NCI-H2227 (cell line): ENCODE measurements at regions not wholly inside any gene's neighbourhood (a gene's known extent, or its start where the extent isn't known, plus 50 kb on each side); places are given as distances from the start of the nearest gene placed in this dataset.
"Not testable (repeated sequence)": the region's sequence is repeated elsewhere in the genome, so short reads cannot be mapped to it uniquely, and the experiment has no call there.

ENCODE experiments used
- DNase-seq: peaks from one replicate; lab custom pipeline; 2025; ENCODE audit not compliant: unreplicated experiment; lab: John Stamatoyannopoulos, UW

DNA sequence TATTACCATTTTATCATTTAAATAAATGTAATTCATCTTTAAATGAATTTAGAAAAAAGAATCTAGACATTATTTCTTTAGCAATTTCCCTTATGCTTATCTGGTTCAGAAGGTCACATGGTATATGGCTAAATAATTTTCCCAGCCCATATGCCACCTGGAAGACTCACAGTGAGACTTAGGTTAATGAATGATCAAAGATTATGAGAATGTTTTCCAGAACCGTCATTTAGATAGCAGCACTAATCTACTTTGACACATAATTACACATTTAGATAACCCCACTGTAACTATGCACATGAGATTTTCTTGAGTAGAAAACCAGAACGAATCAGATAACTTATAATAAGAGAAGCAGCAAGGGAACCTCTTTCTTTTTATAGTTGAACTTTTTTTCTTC, 124.9 kb upstream of the CCDC180 start:
- DNase-seq: not testable (repeated sequence)

GRCh38 chr9:97179616-97180015, 127.8 kb upstream of the CCDC180 start:
- no peak for DNase-seq

- DNase-seq: peak; percentile 1
Measured at GRCh38 chr9:97176206-97176605, 131.3 kb upstream of the CCDC180 start.

DNA sequence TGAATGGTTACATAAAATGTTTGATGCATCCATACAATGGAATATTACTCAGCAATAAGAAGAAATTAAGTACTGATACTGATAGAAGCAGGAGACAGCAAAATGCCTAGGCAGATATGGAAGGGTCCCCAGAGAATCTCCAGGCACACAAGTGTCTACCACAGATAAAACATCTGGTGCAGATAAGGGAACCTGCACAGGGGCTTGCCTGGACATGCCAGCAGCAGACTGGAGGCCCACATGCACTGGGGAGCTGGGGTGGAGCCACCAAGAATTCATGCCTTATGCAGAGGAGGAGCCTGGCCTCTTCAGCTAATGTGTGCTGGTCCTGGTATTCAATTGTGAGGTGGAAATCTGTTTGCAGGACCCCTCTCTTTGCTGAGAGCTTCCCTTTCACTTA, 129.2 kb upstream of the CTSV start:
- DNase-seq: not testable (repeated sequence)

DNA sequence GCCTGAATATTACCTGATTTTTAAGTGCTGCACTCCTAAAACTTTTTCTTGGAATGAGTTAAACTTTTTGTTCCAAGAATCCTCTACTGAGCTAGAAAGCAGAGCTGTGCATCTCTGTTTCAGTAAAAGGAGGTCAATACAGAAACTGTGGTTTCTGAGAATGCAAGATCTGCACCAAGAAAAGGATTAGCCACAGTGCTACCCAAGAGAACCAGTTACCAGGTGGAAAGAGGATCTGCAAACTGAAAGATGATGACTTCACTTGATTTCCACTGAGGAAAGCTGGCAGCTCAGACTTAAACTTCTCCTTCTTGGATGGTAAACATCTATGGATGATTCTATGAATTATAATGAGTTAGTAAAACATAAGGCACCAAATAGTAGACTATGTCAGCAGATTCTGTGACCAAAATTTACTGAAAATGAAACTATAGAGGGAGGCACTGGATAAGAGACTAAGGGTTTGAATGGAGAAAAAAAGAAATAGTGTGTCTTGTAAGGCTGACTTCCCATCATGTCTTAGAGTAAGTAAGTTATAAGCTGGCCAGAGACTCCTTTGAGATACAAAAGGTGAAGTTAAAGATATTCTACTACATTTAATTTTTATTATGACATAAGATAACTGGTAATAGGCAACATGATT, 127.7 kb upstream of the CTSV start:
- not testable (repeated sequence) for DNase-seq

DNA sequence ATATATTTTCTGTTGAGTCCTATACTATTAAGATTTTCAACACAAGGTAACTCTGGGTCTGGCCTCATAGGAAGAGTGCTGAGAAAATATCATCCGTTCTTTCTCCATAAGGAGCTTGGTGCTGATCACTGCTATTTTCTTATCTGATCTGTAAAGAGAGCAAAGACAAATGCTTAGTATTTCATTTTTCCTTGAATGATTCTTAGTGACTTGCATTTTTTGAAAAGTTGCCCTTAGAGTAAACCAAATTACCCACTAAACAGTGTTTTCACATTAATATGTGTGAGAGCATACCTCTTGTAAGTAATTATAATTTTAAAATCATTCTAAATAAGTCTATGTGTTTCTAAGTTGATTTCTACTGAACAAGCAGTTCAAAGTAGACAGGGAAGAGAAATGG, 121.3 kb upstream of the CTSV start:
- DNase-seq: no peak

DNA sequence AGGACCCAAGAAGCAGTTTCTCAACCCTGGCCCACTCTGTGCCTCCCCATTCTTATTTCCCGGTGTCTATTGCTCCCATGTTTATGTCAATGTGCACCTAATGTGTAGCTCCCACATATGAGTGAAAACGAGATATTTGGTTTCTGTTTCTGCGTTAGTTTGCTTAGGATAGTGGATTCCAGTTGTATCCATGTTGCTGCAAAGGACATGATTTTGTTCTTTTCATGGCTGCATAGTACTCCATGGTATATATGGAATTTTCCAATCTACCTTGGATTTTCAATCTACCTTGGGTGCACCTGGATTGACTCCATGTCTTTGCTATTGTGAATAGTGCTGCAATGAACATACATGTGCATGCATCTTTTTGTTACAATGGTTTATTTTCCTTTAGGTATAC, 119.8 kb upstream of the CTSV start:
- DNase-seq: not testable (repeated sequence)

GRCh38 chr9:97155441-97155840, 116.5 kb upstream of the CTSV start:
- not testable (repeated sequence) for DNase-seq

GRCh38 chr9:97153967-97154366, 115.0 kb upstream of the CTSV start:
- no peak for DNase-seq

DNA sequence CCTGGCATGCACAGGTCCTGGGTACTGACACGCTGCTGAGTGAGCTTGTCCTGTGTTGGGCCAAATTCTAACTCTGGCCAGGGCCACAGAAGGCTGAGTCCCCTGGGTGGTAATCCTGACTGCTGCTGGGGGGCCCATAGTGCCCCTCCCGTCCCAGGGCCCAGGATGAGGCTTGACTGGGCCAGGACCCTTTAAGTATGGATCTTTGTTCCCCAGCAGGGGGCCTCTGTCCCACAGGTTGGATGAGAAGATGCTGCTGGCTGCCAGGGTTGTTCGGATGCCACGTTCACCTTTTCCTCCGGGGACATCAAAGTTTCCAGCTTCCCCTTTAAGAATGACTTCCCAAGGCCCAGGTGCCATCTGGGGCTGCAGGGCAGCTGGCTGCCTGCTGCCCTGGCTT, 114.2 kb upstream of the CTSV start:
- not testable (repeated sequence) for DNase-seq

DNA sequence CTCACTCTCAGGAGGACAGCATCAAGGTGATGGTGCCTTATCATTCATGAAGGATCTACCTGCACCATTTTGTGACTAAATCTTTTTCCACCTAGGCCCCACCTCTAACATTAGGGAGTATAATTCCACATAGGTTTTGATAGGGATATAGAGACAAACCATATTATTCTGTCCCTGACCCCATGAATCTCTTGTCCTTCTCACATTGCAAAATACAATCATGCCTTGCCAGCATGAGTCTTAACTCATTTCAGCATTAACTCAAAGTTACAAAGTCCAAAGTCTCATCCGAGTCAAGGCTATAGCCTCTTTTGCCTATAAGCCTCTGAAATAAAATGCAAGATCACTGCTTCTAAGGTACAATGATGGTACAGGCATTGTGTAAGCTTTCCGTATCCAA, 111.5 kb upstream of the CTSV start:
- DNase-seq: not testable (repeated sequence)

DNA sequence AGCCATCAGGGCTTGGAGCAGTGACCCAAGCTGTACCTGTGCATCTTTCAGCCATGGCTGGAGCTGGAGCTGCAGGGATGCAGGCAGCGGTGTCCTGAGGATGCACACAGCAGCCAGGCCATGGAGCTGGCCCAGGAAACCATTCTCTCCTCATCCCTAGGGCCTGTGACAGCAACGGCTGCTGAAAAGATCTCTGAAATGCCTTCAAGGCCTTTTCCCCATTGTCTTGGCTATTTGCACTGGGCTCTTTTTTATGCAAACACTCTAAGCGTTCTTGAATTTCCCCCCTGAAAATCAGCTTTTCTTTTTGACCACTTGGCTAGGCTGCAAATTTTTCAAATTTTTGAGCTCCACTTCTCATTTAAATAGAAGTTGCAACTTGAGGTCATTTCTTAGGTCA, 109.5 kb upstream of the CTSV start:
- not testable (repeated sequence) for DNase-seq

GRCh38 chr9:97145680-97146079, 106.7 kb upstream of the CTSV start:
- DNase-seq: not testable (repeated sequence)

- DNase-seq: no peak
Measured at GRCh38 chr9:97140566-97140965, 101.6 kb upstream of the CTSV start.

DNA sequence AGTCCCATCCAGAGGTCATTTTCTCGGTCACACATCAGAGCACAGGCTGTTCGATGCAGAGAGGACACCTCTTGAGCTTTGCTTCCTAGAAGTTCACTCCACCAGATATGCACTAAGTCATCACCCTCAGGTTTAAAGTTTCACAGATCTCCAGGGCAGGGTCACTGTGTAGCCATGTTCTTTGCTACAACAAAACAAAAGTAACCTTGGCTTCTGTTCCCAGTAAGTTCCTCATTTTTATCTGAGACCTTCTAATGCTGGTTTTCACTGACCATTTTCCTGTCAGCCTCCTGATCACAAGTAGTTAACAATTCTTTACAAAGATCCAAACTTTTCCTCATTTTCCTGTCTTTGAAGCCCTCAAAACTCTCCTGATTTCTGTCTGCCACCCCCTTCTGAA, 97.5 kb upstream of the CTSV start:
- no peak for DNase-seq

DNA sequence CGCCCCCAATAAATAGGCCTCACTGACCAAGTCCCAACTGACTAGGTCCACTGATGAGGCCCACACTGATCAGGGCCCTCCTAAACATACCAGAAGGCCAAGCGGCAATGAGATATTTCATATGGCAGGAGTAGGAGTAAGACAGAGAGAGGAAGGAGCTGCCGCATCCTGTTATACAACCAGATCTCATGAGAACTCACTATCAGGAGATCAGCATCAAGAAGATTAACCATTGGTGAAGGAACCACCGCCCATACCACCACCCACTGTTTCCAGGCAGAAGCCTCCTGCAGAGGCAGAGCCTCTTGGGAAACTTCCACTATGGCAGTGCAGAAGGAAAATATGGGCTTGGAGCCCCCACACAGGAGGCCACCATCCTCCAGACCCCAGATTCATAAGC, 95.0 kb upstream of the CTSV start:
- DNase-seq: not testable (repeated sequence)

- no peak for DNase-seq
Measured at GRCh38 chr9:97132865-97133264, 93.9 kb upstream of the CTSV start.

DNA sequence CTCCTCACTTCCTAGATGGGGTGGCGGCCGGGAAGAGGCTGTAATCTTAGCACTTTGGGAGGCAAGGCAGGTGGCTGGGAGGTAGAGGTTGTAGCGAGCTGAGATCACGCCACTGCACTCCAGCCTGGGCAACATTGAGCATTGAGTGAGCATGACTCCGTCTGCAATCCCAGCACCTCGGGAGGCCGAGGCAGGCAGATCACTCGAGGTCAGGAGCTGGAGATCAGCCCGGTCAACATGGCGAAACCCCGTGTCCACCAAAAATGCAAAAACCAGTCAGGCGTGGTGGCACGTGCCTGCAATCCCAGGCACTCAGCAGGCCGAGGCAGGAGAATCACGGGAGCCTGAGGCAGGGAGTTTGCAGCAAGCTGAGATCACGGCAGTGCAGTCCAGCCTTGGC, 91.9 kb upstream of the CTSV start:
- DNase-seq: not testable (repeated sequence)

DNA sequence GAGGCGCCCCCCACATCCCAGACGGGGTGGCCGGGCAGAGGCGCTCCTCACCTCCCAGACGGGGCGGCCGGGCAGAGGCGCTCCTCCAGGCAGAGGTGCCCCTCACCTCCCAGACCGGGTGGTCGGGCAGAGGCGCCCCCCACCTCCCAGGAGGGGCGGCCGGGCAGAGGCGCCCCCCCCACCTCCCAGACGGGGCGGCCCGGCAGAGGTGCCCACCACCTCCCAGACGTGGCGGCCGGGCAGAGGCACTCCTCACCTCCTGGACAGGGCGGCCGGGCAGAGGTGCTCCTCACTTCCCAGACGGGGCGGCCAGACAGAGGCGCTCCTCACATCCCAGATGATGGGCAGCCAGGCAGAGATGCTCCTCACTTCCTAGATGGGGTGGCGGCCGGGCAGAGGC, 91.4 kb upstream of the CTSV start:
- not testable (repeated sequence) for DNase-seq

DNA sequence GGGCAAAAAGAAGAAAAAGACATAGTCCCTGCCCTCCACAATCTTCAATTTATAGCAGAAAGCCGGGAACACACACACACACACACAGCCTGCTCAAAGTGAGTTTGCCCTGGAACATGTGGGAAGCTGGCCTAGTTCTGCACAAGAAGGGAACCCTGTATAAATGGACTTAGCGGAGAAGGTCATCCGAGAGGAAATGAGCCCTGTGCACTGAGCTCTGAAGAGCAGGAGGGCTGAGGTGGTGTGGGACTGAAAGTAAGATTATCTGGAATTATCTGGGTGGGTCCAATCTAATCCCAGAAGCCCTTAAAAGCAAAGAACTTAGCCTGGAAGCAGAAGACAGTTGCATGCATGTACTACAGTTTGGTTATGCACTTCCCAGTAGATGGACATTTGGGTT, 90.0 kb upstream of the CTSV start:
- no peak for DNase-seq

GRCh38 chr9:97124256-97124655, 85.3 kb upstream of the CTSV start:
- no peak for DNase-seq

GRCh38 chr9:97110696-97111095, 71.8 kb upstream of the CTSV start:
- DNase-seq: no peak

GRCh38 chr9:97109194-97109811, 70.4 kb upstream of the CTSV start:
- no peak for DNase-seq
